GM21360 (cell line): ENCODE measurements at regions not wholly inside any gene's neighbourhood (a gene's known extent, or its start where the extent isn't known, plus 50 kb on each side); places are given as distances from the start of the nearest gene placed in this dataset.

Experiments used
- ATAC-seq: cut with Tn5 transposase; IDR thresholded peaks from one replicate; pipeline ENCODE4 v1.9.1; 2021; ENCODE audit warnings: mild to moderate bottlenecking, moderate library complexity; ENCODE audit not compliant: unreplicated experiment

GRCh38 chr6:90932351-90932750, 345.5 kb upstream of the MAP3K7 start:
- ATAC-seq = no peak

GRCh38 chr6:90928051-90928450, 341.2 kb upstream of the MAP3K7 start:
- no peak for ATAC-seq

DNA sequence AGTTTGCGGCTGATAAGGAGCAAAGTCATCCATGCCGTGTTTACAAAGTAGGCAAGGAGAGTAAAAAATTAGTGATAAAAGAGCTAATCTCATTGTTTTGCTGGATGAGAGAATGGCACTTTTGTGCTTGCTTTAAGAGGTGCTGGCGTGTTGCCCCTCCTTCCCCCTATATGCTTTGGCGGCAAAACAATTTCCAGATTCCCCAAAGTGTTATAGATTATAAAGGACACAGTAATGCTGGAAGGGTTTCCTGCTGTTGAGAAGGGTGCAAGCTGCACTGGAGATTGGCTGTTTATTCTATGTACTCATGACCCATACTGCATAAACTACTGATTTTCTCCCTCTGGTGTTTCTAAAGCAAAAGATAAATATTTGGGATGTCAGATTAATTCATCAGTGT, 338.9 kb upstream of the MAP3K7 start:
- no peak for ATAC-seq

DNA sequence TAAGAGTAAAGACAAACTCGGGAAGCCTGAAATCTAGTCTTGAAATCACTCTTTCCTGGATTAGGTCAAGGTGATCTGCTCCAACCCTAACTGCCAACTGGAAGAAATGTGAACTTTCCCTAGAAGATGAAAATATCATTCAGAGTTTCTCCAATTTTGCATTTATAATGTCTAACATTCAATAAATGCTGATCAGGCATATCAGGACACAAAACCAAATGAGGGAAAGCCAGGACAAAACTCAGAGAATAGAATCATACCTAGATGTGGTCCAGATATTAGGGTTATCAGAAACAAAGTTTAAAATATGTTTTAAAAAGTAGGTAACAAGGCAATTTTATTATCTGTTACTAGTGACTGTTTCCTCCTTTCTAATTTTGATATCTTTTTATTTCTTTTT, 335.5 kb upstream of the MAP3K7 start:
- no peak for ATAC-seq

DNA sequence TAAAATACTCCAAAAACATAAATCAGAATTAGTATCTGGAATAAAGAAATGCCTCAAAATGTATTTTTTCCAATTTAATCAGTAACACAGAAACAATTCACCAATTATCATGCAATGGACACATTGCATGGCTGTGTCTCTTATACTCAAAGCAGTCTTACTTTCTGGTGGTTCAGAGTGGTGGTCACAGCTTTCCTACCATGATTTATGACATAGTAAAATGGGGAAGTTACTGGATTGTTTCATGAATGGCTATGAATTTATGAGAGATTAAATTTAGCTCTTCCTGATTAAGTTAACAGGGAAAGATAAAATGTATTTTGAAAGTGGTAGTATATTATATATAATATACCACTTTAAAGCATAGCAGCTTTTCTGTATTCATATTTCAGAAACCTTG, 331.5 kb upstream of the MAP3K7 start:
- ATAC-seq = no peak

DNA sequence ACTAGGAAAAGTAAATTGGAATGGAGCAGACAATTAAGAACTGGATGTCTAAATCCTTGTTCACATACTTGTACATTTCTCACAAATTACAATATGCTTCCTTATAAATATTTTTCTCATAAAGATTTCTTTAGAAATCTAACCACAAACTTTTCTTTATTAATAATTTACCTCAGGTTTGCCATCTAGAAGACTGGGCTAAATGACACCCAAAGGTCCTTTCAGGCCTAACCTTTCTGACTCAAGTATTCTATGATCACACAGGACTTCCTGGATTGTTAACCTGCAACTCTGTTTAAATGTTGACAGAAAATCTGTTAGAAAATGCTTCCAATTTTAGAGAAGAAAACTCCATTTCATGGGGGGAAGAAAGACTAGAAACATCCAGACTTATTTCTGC, 330.5 kb upstream of the MAP3K7 start:
- no peak for ATAC-seq

DNA sequence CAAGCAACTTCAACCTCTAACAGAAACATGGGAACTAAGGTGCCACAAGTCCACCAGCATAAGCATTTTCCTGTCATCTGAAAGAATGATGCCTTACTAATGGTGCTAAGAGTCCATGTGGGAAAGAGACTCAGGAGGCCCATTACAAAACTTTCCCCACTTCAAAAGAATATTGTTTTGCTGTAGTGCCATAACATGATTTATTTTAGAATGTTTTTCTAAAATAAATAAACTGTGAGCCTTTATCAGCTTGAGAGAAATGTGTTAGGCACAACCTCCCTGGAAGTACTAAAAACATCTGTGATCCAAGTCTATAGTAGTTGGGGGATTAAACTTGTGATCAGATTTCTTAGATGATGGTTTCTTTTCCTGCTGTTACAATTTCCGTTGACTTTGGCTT, 330.1 kb upstream of the MAP3K7 start:
- ATAC-seq = no peak

- no peak for ATAC-seq
These were observed 328.5 kb upstream of the MAP3K7 start for GRCh38 chr6:90915224-90915915.

- no peak for ATAC-seq
These were observed 327.4 kb upstream of the MAP3K7 start for GRCh38 chr6:90914312-90914711.

- ATAC-seq = no peak
These were observed 326.5 kb upstream of the MAP3K7 start for GRCh38 chr6:90913266-90913960.

GRCh38 chr6:90911642-90912041, 324.8 kb upstream of the MAP3K7 start:
- no peak for ATAC-seq

DNA sequence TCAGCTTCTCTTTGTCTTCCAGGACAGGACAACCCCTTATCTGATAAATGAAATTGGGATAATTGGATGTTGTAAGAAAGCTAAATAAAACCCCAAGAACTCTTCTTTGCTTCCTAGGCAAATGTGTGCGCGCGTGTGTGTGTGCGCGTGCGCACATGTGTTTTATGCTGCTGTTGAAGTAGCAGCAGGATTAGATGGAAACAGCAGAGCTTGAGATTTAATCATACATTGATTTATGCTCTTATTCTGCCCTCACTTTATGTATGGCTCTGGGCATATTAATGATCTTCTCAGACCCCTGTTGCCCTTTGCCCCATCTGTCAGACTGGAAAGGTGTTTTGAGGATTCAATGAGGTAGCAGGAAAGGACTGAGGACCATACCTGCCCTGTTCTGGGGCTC, 324.0 kb upstream of the MAP3K7 start:
- ATAC-seq = no peak

GRCh38 chr6:90907931-90908655, 321.2 kb upstream of the MAP3K7 start:
- ATAC-seq = no peak

GRCh38 chr6:90905351-90905750, 318.5 kb upstream of the MAP3K7 start:
- no peak for ATAC-seq

GRCh38 chr6:90900034-90900433, 313.2 kb upstream of the MAP3K7 start:
- no peak for ATAC-seq

DNA sequence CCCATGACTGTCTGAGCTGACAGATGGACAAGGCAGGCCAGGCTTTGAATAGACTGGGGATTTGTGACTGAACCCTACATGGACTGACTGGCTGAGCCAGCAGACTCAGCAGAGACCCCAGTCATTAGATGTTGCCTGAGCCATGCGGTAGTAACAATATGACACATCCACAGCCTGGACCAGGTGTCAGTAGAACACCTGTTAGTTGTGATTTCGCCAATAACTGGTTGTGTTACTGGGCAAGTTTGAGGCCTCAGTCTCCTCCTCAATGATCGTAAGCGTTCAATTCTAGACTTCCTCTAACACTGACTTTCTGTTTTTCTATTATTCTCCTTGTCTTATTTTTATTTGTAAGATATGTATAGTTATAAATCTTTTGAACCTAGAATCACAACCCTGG, 311.9 kb upstream of the MAP3K7 start:
- no peak for ATAC-seq

- no peak for ATAC-seq
These were observed 309.2 kb upstream of the MAP3K7 start for GRCh38 chr6:90896075-90896547.

DNA sequence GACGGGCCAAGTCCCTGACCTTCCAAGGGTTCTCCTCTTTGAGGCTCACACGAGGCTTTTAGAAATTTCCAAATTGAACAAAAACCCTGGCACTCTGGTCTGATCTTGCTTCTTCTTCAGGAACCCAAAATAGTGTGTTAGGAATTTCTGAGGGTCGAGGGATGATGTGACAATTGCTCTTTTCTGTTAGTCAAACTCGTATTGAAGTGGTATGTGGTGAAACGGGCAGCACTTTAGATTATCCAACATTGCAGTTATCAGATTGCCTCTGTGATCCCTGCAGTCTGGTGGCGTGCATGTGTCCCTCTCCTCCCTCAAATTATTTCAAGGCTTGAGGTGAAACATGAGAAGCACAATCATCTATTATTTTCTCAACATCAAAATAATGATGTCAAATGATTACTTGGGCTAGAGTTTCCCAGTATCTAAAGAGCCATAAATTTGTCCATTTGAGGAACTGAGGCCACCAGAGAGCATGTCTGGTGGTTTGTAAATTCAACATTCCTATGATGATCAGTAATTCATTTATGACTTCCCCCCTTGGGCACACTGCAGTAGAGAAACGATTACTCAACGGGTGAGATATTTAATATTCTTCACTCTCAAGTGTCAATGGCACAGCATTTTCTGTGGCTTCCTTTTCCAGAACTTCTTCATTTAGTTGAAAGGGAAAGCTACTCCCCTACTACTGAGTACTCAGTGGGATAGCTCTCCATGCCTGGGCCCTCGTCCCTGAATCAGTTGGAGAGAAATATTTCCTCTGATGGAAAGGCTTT, 308.6 kb upstream of the MAP3K7 start:
- no peak for ATAC-seq

DNA sequence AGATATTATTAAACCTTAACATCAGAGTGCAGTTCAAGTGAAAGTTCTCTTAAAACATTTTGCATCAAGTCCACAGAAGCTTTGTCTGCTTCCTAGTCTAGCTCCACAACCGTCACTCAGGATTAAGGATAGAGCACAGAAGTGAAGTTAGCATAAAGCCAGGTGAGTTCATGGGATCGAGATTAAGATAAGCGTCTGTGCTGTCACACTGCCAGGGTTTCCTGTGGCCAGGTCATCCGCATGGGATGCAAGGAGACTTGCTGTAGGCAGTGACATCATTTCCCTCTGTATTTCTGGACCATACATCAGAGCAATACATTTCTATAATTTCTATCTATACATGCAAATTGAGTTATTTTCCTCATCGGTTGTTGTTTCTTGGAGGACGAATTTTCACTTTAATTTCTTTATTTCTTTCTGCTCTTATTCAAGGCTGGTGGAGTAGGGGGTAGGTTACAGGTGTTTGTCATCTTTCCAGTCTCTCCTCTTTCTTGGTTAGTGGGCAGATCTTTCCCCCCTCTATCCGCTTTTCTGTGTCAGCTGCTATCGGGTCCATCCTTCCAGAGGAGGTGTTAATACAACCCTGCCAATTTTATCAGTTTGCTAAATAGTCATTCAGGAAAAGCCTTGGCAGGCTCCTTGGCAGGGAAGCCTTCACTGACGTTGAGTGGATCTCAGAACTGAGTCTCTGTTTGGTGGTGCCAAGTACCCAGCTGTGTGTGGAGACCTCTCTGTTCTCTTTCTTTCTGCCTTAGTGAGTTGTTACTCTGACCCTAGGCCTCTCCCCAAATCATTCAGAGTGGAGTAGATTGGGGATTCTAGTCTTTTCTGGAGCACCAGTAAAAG, 307.6 kb upstream of the MAP3K7 start:
- no peak for ATAC-seq

DNA sequence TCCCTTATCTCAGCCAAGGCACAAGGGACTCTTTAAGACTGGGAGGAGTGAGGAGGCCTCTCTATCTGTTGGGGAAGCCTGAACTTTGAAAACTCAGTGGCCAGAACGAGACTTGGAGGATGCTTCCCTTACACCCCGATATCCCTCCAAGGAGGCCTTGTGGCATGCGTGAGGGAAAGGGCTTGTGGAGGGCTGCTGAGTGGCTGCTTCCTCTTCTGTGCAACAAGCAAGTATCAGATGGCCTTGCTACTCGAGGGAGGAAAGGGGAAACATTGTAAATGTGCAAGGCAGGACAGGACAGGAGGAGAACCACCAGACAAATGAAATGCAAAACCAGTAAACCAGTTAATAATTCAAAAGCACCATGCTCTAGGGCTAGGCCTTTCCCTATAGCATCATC, 306.5 kb upstream of the MAP3K7 start:
- ATAC-seq = no peak
